ENCODE measurements at regions not wholly inside any gene's neighbourhood (a gene's known extent, or its start where the extent isn't known, plus 50 kb on each side); places are given as distances from the start of the nearest gene placed in this dataset.
"Not testable (repeated sequence)": the region's sequence is repeated elsewhere in the genome, so short reads cannot be mapped to it uniquely, and the experiment has no call there.

DNA sequence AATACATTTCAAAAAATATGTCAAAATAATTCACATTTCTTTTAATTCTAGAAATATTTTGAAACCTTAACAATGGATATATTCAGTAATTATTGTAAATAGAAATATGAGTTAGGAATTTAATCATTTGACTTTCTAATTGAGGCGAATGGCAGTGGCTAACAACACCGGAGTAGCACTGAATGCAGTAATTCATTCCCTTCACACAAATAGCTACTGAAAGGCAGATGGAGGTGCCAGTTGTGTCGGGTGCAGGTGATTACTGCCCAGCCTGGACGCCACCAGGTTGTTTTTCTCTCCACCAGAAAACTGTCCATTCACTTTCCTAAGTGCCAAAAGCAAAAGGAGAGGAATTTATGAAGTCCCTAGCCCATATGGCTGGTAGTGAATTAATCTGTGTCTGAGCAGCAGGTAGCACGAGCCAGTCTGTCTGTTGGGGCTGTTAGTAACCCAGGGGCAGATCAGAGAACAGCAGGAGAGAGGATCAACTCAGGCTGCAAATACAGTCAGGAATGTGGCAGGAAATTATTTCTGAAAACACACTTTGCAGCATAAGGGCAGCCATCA lies 79.3 kb upstream of the GMNC start:
- H3K4me1 ChIP-seq (ENCODE audit: insufficient read depth, poor library complexity, severe bottlenecking) = no peaks in the 10 kb centered on the region
- no peak for DNase-seq (ENCODE audit: low spot score)
- H3K9me3 ChIP-seq (ENCODE audit: severe bottlenecking) = no peaks in the 10 kb centered on the region
- ATAC-seq (ENCODE audit: low read depth) = no peak
- no peak overlapping the region for H3K4me3 ChIP-seq (ENCODE audit: severe bottlenecking)
- no peak overlapping the region for H3K27ac ChIP-seq (ENCODE audit: poor library complexity, severe bottlenecking)
- no peaks in the 10 kb centered on the region for H3K36me3 ChIP-seq (ENCODE audit: low read depth)
- H3K27me3 ChIP-seq (ENCODE audit: insufficient read depth, poor library complexity, severe bottlenecking) = peaks cover 6% of the 10 kb centered on the region
- TF ChIP-seq, protein P1, sequence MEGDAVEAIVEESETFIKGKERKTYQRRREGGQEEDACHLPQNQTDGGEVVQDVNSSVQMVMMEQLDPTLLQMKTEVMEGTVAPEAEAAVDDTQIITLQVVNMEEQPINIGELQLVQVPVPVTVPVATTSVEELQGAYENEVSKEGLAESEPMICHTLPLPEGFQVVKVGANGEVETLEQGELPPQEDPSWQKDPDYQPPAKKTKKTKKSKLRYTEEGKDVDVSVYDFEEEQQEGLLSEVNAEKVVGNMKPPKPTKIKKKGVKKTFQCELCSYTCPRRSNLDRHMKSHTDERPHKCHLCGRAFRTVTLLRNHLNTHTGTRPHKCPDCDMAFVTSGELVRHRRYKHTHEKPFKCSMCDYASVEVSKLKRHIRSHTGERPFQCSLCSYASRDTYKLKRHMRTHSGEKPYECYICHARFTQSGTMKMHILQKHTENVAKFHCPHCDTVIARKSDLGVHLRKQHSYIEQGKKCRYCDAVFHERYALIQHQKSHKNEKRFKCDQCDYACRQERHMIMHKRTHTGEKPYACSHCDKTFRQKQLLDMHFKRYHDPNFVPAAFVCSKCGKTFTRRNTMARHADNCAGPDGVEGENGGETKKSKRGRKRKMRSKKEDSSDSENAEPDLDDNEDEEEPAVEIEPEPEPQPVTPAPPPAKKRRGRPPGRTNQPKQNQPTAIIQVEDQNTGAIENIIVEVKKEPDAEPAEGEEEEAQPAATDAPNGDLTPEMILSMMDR (IDR thresholded peaks at IDR 0.05; ENCODE audit: poor library complexity, severe bottlenecking) = no peak

- H3K4me3 ChIP-seq (ENCODE audit: severe bottlenecking); H3K4me1 ChIP-seq (ENCODE audit: insufficient read depth, poor library complexity, severe bottlenecking); DNase-seq (ENCODE audit: low spot score); H3K27ac ChIP-seq (ENCODE audit: poor library complexity, severe bottlenecking); H3K27me3 ChIP-seq (ENCODE audit: insufficient read depth, poor library complexity, severe bottlenecking); H3K9me3 ChIP-seq (ENCODE audit: severe bottlenecking); H3K36me3 ChIP-seq (ENCODE audit: low read depth): not testable (repeated sequence)
- 0 out of 3 replicates have a peak, but pooled peaks have one; percentile 14 for ATAC-seq (ENCODE audit: low read depth)
Observed at GRCh38 chr3:190934616-190935015, 72.1 kb upstream of the GMNC start.

- no peak for DNase-seq (ENCODE audit: low spot score)
- Histone ChIP-seq H3K27ac (ENCODE audit: poor library complexity, severe bottlenecking) (no peak overlapping the region), H3K4me1 (ENCODE audit: insufficient read depth, poor library complexity, severe bottlenecking) (no peaks in the 10 kb centered on the region), H3K9me3 (ENCODE audit: severe bottlenecking) (no peaks in the 10 kb centered on the region), H3K27me3 (ENCODE audit: insufficient read depth, poor library complexity, severe bottlenecking) (no peaks in the 10 kb centered on the region), H3K4me3 (ENCODE audit: severe bottlenecking) (no peak overlapping the region), H3K36me3 (ENCODE audit: low read depth) (no peaks in the 10 kb centered on the region)
- TF ChIP-seq, protein P1 (IDR thresholded peaks at IDR 0.05; ENCODE audit: poor library complexity, severe bottlenecking) = no peak
- ATAC-seq (ENCODE audit: low read depth) = no peak
Observed at GRCh38 chr3:190926619-190927018, 64.1 kb upstream of the GMNC start.

- Histone ChIP-seq H3K27ac (ENCODE audit: poor library complexity, severe bottlenecking) (no peak overlapping the region), H3K36me3 (ENCODE audit: low read depth) (no peaks in the 10 kb centered on the region), H3K9me3 (ENCODE audit: severe bottlenecking) (no peaks in the 10 kb centered on the region), H3K4me3 (ENCODE audit: severe bottlenecking) (no peak overlapping the region), H3K4me1 (ENCODE audit: insufficient read depth, poor library complexity, severe bottlenecking) (no peaks in the 10 kb centered on the region), H3K27me3 (ENCODE audit: insufficient read depth, poor library complexity, severe bottlenecking) (no peaks in the 10 kb centered on the region)
- ATAC-seq (ENCODE audit: low read depth) (peak; percentile 38; the same call in 1 of the 3 replicates), DNase-seq (ENCODE audit: low spot score) (no peak)
- TF ChIP-seq, protein P1 (IDR thresholded peaks at IDR 0.05; ENCODE audit: poor library complexity, severe bottlenecking) = no peak
Observed at GRCh38 chr3:190912736-190913135, 50.2 kb upstream of the GMNC start.
